CD4-positive, CD25-positive, alpha-beta regulatory T cell (primary cell): ENCODE measurements at regions not wholly inside any gene's neighbourhood (a gene's known extent, or its start where the extent isn't known, plus 50 kb on each side); places are given as distances from the start of the nearest gene placed in this dataset.
"Not testable (repeated sequence)": the region's sequence is repeated elsewhere in the genome, so short reads cannot be mapped to it uniquely, and the experiment has no call there.

Source experiments
- ATAC-seq, 2 donors: fragments of 150-1000 bp; cut with Tn5 transposase; one replicate each; pipeline ENCODE4 v1.10.0; 2021; ENCODE audit warnings: low read depth in 2 of 2, moderate number of reproducible peaks in 2 of 2, moderate library complexity in 1 of 2
- DNase-seq, 3 donors: peaks; one replicate each; pipeline versions ENCODE4 v3.0.0 to v3.0.0-alpha.2; 2012 to 2022; ENCODE audit warnings: mixed read lengths in 1 of 3
- H3K27ac ChIP-seq: one replicate; pipeline ENCODE4 v1.7.0; 2013; ENCODE audit warnings: mild to moderate bottlenecking, low read length; ENCODE audit not compliant: insufficient read depth, poor library complexity, severe bottlenecking
- H3K27me3 ChIP-seq: one replicate; pipeline ENCODE4 v1.7.0; 2013; ENCODE audit warnings: low read length; ENCODE audit not compliant: control insufficient read depth, insufficient read depth
- H3K36me3 ChIP-seq: one replicate; pipeline ENCODE4 v1.7.0; 2013; ENCODE audit warnings: mild to moderate bottlenecking, low read length, moderate library complexity; ENCODE audit not compliant: control insufficient read depth, insufficient read depth
- H3K4me1 ChIP-seq: 2 replicates; pipeline ENCODE4 v1.7.0; 2013; ENCODE audit warnings: mild to moderate bottlenecking, low read length; ENCODE audit not compliant: insufficient read depth, control insufficient read depth, poor library complexity, severe bottlenecking
- H3K4me3 ChIP-seq: one replicate; pipeline ENCODE4 v1.7.0; 2013; ENCODE audit warnings: low read depth, mild to moderate bottlenecking, low read length, moderate library complexity
- H3K9me3 ChIP-seq, 2 experiments: 1 replicate in 1 of 2; 2 replicates in 1 of 2; pipeline ENCODE4 v1.7.0; 2013; ENCODE audit warnings: low read length in 2 of 2, mild to moderate bottlenecking in 1 of 2, moderate library complexity in 1 of 2; ENCODE audit not compliant: control insufficient read depth in 2 of 2
- H3K27ac Mint-ChIP-seq, 3 donors: one replicate each; pipeline ENCODE4 v1.8.0; 2020 to 2022; ENCODE audit warnings: mild to moderate bottlenecking in 3 of 3, mixed read lengths in 3 of 3, moderate library complexity in 2 of 3
- H3K27me3 Mint-ChIP-seq: one replicate; pipeline ENCODE4 v1.8.0; 2022; ENCODE audit warnings: mild to moderate bottlenecking, mixed read lengths
- H3K36me3 Mint-ChIP-seq: one replicate; pipeline ENCODE4 v1.8.0; 2020; ENCODE audit warnings: mixed read lengths
- H3K4me1 Mint-ChIP-seq, 4 donors: one replicate each; pipeline ENCODE4 v1.8.0; 2020 to 2022; ENCODE audit warnings: mixed read lengths in 4 of 4, mild to moderate bottlenecking in 1 of 4
- H3K4me3 Mint-ChIP-seq, 4 donors: one replicate each; pipeline ENCODE4 v1.8.0; 2020 to 2022; ENCODE audit warnings: mild to moderate bottlenecking in 4 of 4, mixed read lengths in 4 of 4, moderate library complexity in 3 of 4
- H3K9me3 Mint-ChIP-seq, 7 donors: one replicate each; pipeline ENCODE4 v1.8.0; 2020 to 2022; ENCODE audit warnings: mixed read lengths in 7 of 7, mild to moderate bottlenecking in 3 of 7, moderate library complexity in 2 of 7

GRCh38 chr14:106622200-106622745 lies 1095.9 kb downstream of the TMEM121 start:
- no peak overlapping the region for H3K4me3 ChIP-seq
- H3K9me3 Mint-ChIP-seq, result no peaks in the 10 kb centered on the region
- no peaks in the 10 kb centered on the region for H3K4me1 ChIP-seq
- no peak overlapping the region for H3K27ac ChIP-seq
- ATAC-seq (no peak), DNase-seq (peak in 1 of 3 donors; percentile 61)
- peaks cover 0 to 6% (median under 1%) of the 10 kb centered on the region in 4 donors for H3K4me1 Mint-ChIP-seq
- H3K4me3 Mint-ChIP-seq, result no peak overlapping the region
- no peaks in the 10 kb centered on the region for H3K9me3 ChIP-seq
- no peaks in the 10 kb centered on the region for H3K36me3 ChIP-seq
- peaks cover 2% of the 10 kb centered on the region for H3K27me3 ChIP-seq
- H3K27ac Mint-ChIP-seq, result no peak overlapping the region
- H3K36me3 Mint-ChIP-seq, result no peaks in the 10 kb centered on the region
- H3K27me3 Mint-ChIP-seq, result peaks cover 60% of the 10 kb centered on the region

DNA sequence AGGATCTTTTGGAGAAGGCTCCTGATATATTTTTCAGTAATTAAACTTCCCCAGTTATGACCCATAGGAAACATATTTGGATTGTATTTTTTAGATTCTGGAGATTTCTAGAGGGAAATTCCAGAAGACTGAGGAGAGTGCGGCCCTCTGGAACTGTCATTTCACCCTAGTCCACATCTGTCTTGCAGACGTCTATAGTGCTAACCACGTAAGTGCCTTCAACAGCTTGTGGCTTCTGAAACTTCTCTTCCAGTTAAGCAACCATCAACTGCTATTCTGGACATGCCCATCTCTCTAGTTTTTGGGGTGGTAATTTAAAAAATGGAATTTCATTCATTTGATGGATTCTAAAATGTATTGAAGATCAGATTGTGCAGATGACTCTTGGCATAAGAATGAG lies 1098.8 kb downstream of the TMEM121 start:
- Mint-ChIP-seq H3K27ac (no peak overlapping the region), H3K27me3 (peaks cover 70% of the 10 kb centered on the region), H3K4me1 (peaks cover 0 to 5% (median 2%) of the 10 kb centered on the region in 4 donors), H3K4me3 (no peak overlapping the region), H3K9me3 (no peaks in the 10 kb centered on the region), H3K36me3 (no peaks in the 10 kb centered on the region)
- Histone ChIP-seq H3K27me3 (peaks cover 2% of the 10 kb centered on the region), H3K36me3 (no peaks in the 10 kb centered on the region), H3K4me1 (no peaks in the 10 kb centered on the region), H3K9me3 (no peaks in the 10 kb centered on the region), H3K4me3 (no peak overlapping the region), H3K27ac (no peak overlapping the region)
- no peak for ATAC-seq
- DNase-seq, result no peak

- not testable (repeated sequence) for H3K36me3 Mint-ChIP-seq, H3K27ac ChIP-seq, H3K9me3 ChIP-seq, H3K36me3 ChIP-seq, DNase-seq, H3K4me1 ChIP-seq, H3K4me3 ChIP-seq, H3K27me3 ChIP-seq, H3K9me3 Mint-ChIP-seq, ATAC-seq, H3K27ac Mint-ChIP-seq, H3K4me3 Mint-ChIP-seq, H3K4me1 Mint-ChIP-seq
- H3K27me3 Mint-ChIP-seq, result peaks cover 64% of the 10 kb centered on the region
Observed at GRCh38 chr14:106626469-106626868, 1100.1 kb downstream of the TMEM121 start.

GRCh38 chr14:106626942-106627588 lies 1100.7 kb downstream of the TMEM121 start:
- peaks cover 60% of the 10 kb centered on the region for H3K27me3 Mint-ChIP-seq
- not testable (repeated sequence) for H3K4me3 Mint-ChIP-seq, H3K9me3 ChIP-seq, H3K9me3 Mint-ChIP-seq, H3K36me3 Mint-ChIP-seq, H3K4me1 ChIP-seq, H3K36me3 ChIP-seq, H3K4me3 ChIP-seq, H3K27ac Mint-ChIP-seq, H3K27ac ChIP-seq, H3K4me1 Mint-ChIP-seq, H3K27me3 ChIP-seq
- peak; percentile 39 to 66 (median 40) for DNase-seq
- peak; percentile 82 to 90 for ATAC-seq

DNA sequence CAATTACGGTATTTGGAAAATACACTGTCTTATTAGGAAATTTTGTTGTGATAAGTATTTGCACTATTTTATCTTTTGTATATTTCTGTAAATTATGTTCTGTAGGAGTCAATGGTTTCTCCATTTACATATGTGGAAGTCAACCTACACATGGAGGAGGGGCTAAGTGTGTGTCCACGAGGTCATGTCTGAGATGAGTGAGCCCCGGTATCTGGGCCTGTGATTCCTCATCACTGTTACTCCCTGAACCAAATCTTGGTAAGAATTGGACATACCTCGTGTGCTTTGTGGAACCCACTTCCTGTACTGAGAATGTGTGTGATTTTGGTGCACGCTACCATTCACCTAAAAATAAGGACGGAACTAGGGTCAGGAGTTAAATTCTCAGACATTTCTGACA lies 1105.5 kb downstream of the TMEM121 start:
- H3K4me1 Mint-ChIP-seq, result peaks cover 0 to 5% (median under 1%) of the 10 kb centered on the region in 4 donors
- Histone ChIP-seq H3K9me3 (no peaks in the 10 kb centered on the region), H3K27me3 (peaks cover 6% of the 10 kb centered on the region), H3K4me1 (no peaks in the 10 kb centered on the region), H3K27ac (no peak overlapping the region), H3K36me3 (no peaks in the 10 kb centered on the region), H3K4me3 (no peak overlapping the region)
- DNase-seq, result no peak
- H3K9me3 Mint-ChIP-seq, result peaks cover 0 to 1% (median 0%) of the 10 kb centered on the region in 7 donors
- ATAC-seq, result no peak
- no peak overlapping the region for H3K4me3 Mint-ChIP-seq
- H3K27ac Mint-ChIP-seq, result no peak overlapping the region
- H3K36me3 Mint-ChIP-seq, result no peaks in the 10 kb centered on the region
- peaks cover 42% of the 10 kb centered on the region for H3K27me3 Mint-ChIP-seq

DNA sequence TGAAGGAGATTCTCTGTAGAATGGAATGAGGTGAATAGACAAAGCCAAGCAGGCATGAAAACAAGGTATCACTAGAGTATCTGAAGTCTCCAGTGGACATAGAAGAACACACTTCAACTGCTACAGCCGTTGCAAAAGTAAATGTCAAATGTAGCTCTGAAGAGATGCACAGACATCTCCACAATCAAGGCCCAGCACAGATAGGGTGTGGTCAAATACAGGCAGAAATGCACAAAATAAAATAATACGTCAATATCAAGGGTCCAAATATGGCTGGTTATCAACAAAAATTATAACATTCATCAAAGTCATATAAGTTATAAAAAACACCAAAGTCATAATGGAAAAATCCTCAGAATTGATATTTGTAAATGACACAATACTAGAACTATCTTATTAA lies 1107.3 kb downstream of the TMEM121 start:
- Mint-ChIP-seq H3K9me3 (peaks cover 0 to 1% (median 0%) of the 10 kb centered on the region in 7 donors), H3K4me1 (peaks cover 0 to 1% (median 0%) of the 10 kb centered on the region in 4 donors), H3K4me3 (no peak overlapping the region), H3K27me3 (peaks cover 42% of the 10 kb centered on the region), H3K36me3 (no peaks in the 10 kb centered on the region), H3K27ac (no peak overlapping the region)
- Histone ChIP-seq H3K27ac (no peak overlapping the region), H3K4me1 (no peaks in the 10 kb centered on the region), H3K4me3 (no peak overlapping the region), H3K9me3 (no peaks in the 10 kb centered on the region), H3K27me3 (peaks cover 6% of the 10 kb centered on the region), H3K36me3 (no peaks in the 10 kb centered on the region)
- DNase-seq (no peak), ATAC-seq (no peak)

GRCh38 chr14:106635569-106635968 lies 1109.2 kb downstream of the TMEM121 start:
- H3K27me3 ChIP-seq, result peaks cover 6% of the 10 kb centered on the region
- H3K9me3 Mint-ChIP-seq, result peaks cover 0 to 1% (median 0%) of the 10 kb centered on the region in 7 donors
- H3K4me1 Mint-ChIP-seq, result peaks cover 0 to 4% (median 0%) of the 10 kb centered on the region in 4 donors
- no peak overlapping the region for H3K27ac Mint-ChIP-seq
- no peak overlapping the region for H3K4me3 ChIP-seq
- H3K27ac ChIP-seq, result no peak overlapping the region
- no peak overlapping the region for H3K4me3 Mint-ChIP-seq
- no peaks in the 10 kb centered on the region for H3K36me3 ChIP-seq
- no peaks in the 10 kb centered on the region for H3K9me3 ChIP-seq
- ATAC-seq (no peak), DNase-seq (no peak)
- no peaks in the 10 kb centered on the region for H3K4me1 ChIP-seq
- peaks cover 28% of the 10 kb centered on the region for H3K27me3 Mint-ChIP-seq
- no peaks in the 10 kb centered on the region for H3K36me3 Mint-ChIP-seq

DNA sequence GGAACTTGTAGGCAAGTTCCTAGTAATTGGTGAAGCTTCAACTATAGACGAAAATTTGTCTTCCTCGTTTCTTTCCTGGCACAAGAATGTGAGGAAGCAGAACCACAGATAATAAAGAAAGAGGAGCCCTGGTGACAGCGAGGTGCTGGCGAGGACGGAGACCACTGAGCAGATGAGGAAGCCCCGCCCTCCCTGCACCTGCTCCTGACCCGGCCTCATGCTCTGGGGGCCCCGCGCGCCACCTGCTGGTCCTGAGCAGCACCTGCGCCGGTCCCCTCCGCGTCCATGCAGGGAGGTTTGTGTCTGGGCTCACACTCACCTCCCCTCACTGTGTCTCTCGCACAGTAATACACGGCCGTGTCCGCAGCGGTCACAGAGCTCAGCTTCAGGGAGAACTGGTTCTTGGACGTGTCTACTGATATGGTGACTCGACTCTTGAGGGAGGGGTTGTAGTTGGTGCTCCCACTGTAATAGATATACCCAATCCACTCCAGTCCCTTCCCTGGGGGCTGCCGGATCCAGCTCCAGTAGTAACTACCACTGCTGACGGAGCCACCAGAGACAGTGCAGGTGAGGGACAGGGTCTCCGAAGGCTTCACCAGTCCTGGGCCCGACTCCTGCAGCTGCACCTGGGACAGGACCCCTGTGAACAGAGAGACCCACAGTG lies 1112.5 kb downstream of the TMEM121 start:
- H3K4me3 ChIP-seq, ATAC-seq, H3K9me3 Mint-ChIP-seq, H3K36me3 Mint-ChIP-seq, H3K27me3 ChIP-seq, H3K36me3 ChIP-seq, H3K4me1 Mint-ChIP-seq, H3K4me1 ChIP-seq, H3K27ac Mint-ChIP-seq, H3K9me3 ChIP-seq, H3K27ac ChIP-seq: not testable (repeated sequence)
- H3K4me3 Mint-ChIP-seq, result peak overlapping the region in 1 of 4 donors; percentile 47
- peak; percentile 10 to 70 (median 41) for DNase-seq
- peaks cover 23% of the 10 kb centered on the region for H3K27me3 Mint-ChIP-seq
